DND-41 (cell line): ENCODE measurements at regions not wholly inside any gene's neighbourhood (a gene's known extent, or its start where the extent isn't known, plus 50 kb on each side); places are given as distances from the start of the nearest gene placed in this dataset.

Experiments
- EZH2 ChIP-seq: IDR thresholded peaks from 3 replicates; pipeline ENCODE4 v1.6.1; 2012; ENCODE audit warnings: borderline replicate concordance, low read depth, mild to moderate bottlenecking, moderate library complexity, low read length, inconsistent platforms; ENCODE audit not compliant: severe bottlenecking
- TF ChIP-seq, protein P1 (sequence below): IDR thresholded peaks from 2 replicates; pipeline ENCODE4 v1.5.1; 2012; ENCODE audit warnings: borderline replicate concordance, low read length, moderate library complexity, mild to moderate bottlenecking; ENCODE audit not compliant: poor library complexity, severe bottlenecking; ENCODE audit errors: extremely low read depth

DNA sequence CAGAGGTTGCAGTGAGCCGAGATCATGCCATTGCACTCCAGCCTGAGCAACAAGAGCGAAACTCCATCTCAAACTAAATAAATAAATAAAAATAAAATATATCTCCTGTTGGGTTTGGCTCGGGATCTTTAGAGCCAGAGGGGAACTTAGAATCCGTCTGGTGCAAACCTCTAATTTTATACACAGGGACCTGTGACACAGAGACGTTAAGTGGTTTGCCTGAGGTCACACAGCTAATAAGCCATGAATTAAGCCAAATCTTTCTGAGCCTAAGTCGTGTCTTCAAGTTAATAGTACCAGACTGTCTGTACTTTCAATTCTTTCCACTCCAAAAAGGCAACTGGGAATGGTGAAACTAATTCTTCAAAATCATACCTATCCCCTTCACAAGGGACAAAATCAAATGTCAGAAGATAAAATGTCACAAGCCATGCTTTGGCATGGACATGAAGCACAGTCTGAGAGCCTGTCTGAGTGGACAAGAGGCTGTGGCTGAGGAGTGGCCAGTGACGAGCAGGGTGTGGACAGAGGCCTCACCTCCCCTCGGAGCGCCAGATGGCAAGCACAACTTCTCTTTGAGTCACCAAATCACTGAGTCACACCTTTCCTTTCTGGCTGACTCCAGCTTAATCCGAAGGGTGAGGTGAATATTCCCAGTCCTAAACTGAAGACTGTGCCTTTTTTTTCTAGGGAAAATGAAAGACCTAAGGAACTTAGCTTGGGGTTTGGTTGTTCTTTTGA, 177.4 kb downstream of the TFAP2A start:
- TF ChIP-seq EZH2, result no peak
- TF ChIP-seq, protein P1, sequence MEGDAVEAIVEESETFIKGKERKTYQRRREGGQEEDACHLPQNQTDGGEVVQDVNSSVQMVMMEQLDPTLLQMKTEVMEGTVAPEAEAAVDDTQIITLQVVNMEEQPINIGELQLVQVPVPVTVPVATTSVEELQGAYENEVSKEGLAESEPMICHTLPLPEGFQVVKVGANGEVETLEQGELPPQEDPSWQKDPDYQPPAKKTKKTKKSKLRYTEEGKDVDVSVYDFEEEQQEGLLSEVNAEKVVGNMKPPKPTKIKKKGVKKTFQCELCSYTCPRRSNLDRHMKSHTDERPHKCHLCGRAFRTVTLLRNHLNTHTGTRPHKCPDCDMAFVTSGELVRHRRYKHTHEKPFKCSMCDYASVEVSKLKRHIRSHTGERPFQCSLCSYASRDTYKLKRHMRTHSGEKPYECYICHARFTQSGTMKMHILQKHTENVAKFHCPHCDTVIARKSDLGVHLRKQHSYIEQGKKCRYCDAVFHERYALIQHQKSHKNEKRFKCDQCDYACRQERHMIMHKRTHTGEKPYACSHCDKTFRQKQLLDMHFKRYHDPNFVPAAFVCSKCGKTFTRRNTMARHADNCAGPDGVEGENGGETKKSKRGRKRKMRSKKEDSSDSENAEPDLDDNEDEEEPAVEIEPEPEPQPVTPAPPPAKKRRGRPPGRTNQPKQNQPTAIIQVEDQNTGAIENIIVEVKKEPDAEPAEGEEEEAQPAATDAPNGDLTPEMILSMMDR, result no peak
